GM04504 (cell line): ENCODE measurements at regions not wholly inside any gene's neighbourhood (a gene's known extent, or its start where the extent isn't known, plus 50 kb on each side); places are given as distances from the start of the nearest gene placed in this dataset.
"Not testable (repeated sequence)": the region's sequence is repeated elsewhere in the genome, so short reads cannot be mapped to it uniquely, and the experiment has no call there.

ENCODE experiments used
- DNase-seq: peaks from one replicate; pipeline ENCODE4 v3.0.0-alpha.2; 2012; ENCODE audit warnings: low read depth

DNA sequence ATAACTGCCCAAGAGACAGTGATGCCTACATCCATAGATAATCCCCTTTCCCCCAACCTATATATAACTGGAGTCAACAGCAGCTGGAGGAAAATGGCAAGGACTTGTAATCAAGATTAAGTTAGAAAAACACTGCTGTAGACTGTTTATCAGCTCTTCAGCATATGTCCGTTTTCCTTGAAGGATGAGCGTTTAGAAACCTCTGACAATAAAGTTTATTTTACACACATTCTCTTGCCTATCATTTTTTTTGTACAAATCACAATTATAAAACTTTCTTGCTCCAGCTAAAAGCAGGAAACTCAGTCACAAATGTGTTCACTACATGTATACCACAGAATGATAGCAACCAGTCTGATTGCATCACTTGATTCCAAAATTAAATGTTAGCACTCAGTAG, 50.8 kb downstream of the PPIAL4G start:
- not testable (repeated sequence) for DNase-seq

DNA sequence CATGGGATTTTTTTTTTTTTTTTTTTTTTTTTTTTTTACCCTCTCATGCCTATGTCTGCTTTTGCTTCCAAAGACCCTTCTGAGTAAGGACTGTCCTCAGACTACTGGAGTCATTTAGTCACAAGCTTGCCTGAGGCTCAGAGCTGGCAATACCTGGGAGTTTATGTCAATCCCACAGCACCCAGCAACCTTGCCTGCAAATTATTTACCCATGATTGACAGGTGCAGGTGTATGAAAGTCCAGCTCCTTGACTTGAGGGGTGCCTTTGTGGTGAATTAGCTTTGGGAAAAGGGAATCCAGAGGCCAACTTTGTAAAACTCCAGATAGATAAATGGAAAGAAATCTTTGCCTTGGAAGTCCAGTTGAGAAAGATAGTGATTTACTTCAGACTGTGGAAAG, 53.2 kb downstream of the PPIAL4G start:
- not testable (repeated sequence) for DNase-seq

DNA sequence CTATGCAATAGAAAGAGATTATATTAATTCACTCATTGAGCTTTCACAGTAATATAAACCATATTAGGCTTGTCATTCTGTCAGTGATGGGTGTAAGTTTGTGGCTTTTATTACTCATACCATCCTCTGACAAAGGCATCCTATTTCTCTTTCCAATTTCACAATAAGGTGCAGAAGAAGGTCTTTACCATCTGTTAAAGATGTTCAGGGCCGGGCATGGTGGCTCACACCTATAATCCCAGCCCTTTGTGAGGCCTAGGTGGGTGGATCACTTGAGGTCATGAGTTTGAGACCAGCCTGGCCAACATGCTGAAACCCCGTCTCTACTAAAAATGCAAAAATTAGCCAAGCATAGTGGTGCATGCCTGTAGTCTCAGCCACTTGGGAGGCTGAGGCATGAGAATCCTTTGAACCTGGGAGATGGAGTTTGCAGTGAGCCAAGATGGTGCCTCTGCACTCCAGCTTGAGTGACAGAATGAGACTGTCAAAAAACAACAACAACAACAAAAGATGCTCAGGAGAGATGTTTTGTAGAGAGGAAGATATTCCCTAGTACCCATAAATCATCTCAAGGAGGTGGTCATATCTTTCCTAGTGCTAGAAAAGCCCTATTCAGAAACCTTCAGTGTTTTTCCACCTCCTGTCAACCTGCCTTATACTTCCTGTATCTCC, 56.0 kb downstream of the PPIAL4G start:
- not testable (repeated sequence) for DNase-seq

DNA sequence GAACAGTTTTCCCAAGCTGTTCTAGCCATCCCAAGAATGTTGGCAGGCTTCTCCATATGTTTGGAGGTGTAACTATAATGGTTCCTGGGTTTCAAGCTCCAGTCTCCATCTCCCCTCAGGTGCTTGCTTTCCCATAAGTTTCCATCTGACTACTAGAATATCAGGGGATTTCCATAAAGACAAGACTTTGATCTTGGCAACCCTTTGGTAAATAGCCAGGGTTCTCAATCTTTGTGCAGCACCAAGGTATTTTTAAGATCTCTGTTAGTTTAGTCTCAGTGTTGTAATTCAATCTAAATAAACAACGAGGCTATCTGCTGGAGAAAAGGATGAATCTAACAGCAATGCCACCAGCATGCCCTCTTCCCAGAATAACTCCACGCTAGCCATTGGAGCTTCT, 56.7 kb downstream of the PPIAL4G start:
- not testable (repeated sequence) for DNase-seq

DNA sequence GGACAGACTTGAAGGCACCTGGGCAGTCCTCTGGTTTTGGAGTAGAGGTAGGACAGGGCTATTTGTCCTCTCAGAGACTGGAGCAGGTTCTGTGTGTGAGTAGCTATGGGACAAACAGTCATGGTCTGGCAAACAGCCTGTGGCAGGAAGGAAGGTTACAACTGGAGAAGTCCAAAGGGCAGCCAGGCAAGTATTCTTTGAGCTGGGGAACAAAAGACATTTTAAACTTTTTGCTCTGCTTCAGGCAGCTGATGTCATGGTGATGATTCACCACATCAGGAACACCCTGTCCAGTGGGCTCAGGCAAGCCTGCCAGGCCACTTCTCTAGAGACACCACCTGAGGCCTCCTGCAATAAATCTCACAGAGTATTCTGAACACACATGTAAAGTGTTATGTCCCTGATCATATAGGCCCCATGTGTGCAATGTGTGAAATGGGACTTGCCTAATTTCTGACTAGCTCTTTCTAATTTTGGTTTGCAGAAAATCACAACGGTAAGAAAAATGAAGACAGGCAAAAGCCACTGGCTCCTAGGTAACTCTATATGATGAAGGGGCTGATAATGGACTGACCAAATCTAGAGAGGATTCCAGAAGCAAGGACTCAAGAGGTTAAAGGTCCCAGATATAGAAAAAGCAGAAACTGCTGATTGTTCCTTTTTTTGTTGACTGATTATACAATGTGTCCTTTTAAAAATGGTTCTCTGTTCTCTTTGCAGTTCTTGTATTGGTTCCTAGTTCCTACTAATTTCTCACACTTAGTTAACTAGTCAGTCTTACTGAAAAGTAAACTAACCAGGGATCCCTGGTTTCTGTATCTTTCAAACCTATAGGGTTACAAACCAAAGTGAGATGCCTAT, 58.7 kb downstream of the PPIAL4G start:
- not testable (repeated sequence) for DNase-seq

DNA sequence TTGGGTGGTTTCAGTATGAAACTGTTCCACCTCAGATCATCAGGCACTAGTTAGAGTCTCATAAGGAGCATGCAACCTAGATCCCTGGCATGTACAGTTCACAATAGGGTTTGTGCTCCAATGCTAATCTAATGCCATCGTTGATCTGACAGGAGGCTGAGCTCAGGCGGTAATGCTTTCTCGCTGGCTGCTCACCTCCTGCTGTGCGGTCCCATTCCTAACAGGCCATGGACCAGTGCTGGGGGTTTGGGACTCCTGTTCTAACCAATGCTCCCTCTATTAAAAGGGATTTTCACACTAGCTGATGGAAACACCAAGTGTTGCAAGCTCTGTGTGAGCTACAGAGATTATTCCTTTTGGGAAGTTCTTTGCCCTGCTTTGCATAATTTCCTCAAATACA, 60.2 kb downstream of the PPIAL4G start:
- DNase-seq, result not testable (repeated sequence)

DNA sequence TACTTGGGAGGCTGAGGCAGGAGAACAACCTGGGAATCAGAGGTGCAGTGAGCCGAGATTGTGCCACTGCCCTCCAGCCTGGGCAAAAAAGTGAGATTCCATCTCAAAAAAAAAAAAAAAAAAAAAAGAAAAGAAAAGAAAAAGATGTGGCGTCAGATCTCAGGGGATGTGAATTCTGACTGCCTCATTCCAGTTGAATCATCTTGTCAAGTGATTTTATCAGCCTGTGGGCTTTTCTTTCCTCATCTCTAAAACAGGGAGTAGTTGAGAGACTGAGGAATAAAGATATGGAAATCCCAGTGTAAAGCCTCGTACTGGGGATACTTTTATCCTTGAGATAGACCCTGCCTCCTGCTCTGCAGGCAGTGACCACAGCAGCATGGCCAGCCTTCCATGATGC, 65.9 kb downstream of the PPIAL4G start:
- DNase-seq, result not testable (repeated sequence)

DNA sequence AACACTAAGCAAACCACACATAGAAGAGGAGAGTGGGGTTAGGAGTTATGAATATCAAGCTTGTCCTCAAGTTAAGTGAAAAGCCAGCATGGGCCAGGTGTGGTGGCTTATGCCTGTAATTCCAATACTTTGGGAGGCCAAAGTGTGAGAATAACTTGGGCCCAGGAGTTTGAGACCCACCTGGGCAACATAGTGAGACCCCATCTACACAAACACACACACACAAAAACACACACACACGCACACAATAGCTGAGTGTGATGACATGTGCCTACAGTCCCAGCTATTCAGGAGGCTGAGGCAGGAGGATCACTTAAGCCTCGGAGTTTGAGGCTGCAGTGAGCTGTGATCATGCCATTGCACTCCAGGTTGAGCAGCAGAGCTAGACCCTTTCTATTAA, 69.7 kb downstream of the PPIAL4G start:
- DNase-seq, result not testable (repeated sequence)

DNA sequence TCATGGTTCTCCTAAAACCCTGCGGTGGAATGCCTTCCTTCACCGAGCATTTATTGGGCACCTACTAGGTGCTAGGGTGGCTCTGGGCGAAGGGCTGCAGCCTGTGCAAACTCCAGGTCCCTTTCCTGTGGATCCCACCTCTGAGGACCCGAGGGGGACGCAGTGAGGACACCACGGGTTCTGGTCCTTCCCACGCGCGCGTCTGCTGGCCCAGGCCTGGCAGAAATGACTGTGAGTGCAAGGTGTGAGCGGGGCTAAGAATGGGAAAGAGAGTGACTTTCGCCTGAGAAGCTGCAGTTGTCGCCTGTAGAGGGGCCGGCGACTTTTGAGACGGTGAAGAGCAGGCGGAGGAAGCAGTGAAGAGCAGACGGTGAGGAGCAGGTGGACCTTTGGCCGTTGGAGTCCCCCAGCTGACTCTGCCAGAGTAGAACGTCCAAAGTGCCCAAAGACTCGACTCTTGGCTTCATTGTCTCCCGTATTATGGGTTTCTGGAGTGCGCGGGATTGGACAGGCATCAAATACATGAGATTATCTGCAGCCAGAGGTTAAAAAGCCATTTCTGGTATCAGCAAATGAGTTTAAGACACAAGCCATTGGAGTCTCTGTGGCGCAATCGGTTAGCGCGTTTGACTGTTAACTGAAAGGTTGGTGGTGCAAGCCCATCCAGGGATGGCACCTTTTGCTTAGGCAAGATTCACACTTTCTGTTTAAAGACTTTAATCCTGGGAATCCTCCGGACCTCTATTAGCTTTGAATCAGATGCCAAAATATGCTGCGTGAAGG, 78.1 kb downstream of the PPIAL4G start:
- not testable (repeated sequence) for DNase-seq

DNA sequence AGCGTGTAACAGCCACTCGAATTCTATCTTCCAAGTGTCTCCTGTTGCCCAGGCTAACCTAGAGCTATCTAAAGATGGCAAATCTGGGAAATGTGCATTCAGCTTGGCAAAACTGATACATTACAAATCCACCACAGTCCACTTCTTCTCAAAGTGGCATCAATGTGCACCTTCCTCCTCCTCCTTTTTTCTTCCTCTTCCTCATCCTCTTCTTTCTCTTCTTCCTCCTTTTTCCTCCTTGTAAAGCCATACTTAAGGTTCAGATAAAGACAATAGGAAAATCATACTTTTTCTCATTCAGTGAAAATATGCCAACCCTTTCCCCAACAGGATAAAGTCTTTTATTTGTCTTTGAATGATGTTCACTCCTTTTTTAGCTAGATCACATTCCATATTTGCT, 79.2 kb downstream of the PPIAL4G start:
- not testable (repeated sequence) for DNase-seq

DNA sequence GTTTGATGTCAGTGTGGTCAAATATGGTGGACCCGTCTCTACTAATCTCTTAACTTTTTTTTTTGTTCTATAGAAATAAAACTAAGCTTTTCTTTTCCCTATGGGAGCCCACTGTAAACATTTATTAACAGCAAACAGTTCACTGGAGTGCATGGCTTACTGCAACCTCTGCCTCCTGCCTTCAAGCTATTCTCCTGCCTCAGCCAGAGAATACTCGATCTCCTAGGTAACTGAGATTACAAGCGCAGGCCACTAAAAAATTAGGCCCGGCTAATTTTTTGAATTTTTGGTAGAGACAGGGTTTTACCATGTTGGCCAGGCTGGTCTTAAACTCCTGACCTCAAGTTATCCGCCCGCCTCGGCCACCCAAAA, 80.0 kb downstream of the PPIAL4G start:
- DNase-seq, result not testable (repeated sequence)

DNA sequence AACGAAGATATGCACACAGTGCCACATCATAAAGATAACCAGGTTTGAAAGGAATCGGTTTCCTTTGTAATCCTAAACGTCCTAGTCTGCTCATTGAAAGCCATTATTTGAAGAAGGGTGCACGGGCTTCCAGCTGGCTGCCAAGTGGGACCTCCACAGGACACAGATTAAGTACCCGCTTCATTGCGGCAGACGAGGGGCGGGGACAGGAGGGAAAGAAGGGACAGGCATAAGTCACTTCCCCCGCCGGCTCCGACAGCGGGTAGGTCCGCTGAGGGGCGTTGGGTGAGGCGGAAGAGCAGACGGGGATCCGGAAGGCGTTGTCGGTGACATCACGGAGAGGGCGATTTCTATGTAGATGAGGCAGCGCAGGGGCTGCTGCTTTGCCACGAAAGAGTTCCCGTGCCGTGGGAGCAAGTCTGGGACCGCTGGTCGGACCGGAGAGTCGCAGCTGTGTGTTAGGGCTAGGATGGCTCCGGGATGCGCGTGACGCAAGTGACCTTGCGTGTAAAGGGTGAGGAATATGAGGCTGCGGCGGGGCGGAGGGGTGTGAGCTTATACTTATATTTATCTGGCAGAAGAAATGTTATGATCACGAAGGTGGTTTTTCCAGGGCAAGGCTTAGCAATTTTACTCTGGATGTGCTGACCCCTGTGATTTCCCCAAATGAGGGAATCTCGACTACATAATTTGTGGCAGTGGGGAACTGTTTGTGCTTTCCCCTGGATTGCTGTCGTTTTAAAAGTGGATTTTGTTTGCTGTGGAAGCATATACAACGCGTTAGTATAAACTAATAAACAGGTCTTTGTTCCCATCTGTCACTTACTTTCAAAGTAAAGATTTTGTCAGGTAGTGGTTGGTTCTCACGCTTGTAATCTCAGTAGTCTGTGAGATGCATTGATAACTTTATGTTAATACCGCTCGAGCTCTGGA, 80.7 kb downstream of the PPIAL4G start:
- not testable (repeated sequence) for DNase-seq

DNA sequence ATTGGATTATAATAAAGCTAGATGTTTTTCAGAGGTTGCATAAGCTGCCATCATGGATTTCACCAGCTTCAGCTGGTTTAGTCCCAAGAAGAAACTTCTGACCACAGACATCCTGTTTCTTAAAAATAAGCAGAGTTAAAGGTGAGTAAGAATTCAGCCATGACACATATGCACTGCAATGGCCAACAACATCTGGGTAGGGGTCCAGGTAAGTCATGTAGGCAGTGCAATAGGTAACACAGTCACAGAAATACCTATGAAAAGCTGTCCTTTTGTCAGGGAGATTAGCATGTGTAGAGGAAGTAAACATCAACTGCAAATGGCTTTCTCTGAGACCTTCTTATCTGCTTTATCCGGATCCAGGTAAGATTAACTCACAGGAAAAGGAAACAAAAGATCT, 85.6 kb downstream of the PPIAL4G start:
- not testable (repeated sequence) for DNase-seq

DNA sequence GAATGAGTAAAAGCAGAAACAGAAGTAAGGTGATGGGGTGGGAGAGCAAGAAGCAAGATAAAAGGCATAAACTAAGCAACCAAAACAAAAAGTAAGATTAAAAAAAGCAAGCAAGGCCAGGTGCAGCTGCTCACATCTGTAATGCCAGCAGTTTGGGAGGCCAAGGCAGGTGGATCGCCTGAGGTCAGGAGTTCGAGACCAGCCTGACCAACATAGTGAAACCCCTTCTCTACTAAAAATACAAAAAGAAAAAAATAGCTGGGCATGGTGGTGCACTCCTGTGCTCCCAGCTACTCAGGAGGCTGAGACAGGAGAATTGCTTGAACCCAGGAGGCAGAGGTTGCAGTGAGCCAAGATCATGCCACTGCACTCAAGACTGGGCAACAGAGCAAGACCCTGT, 90.6 kb downstream of the PPIAL4G start:
- not testable (repeated sequence) for DNase-seq

DNA sequence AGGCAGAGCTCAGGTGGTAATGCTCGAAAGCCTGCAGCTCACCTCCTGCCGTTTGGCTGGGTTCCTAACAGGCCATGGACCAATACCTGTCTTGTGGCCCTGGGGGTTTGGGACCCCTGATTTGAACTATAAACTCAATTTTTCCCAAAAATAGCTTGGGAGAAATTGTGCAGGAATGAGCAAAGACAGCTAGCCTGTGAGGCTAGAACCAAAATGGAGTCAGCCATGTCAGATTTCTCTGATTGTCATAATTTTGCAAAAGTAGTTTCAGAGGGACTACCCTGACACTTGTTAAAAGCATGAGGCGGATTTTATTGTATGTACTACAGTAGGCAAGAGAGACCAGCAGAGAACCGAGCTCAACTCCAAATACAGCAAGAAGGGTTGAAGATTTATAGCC, 91.8 kb downstream of the PPIAL4G start:
- not testable (repeated sequence) for DNase-seq

DNA sequence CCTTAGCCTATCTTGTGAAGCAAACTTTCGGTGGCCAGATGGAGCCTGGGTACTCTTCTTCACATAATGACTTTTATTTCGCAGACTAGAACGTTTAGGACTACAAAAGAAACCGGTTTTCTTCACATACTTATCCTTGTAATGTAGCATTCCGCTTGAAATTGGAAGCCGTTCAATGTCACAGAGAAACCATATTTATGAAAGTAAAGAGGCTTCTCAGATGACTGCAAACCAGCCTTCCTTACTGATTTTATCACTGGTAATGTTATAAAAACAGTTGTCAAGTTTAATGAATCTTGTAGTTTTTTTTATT, 94.1 kb downstream of the PPIAL4G start:
- DNase-seq, result no peak

DNA sequence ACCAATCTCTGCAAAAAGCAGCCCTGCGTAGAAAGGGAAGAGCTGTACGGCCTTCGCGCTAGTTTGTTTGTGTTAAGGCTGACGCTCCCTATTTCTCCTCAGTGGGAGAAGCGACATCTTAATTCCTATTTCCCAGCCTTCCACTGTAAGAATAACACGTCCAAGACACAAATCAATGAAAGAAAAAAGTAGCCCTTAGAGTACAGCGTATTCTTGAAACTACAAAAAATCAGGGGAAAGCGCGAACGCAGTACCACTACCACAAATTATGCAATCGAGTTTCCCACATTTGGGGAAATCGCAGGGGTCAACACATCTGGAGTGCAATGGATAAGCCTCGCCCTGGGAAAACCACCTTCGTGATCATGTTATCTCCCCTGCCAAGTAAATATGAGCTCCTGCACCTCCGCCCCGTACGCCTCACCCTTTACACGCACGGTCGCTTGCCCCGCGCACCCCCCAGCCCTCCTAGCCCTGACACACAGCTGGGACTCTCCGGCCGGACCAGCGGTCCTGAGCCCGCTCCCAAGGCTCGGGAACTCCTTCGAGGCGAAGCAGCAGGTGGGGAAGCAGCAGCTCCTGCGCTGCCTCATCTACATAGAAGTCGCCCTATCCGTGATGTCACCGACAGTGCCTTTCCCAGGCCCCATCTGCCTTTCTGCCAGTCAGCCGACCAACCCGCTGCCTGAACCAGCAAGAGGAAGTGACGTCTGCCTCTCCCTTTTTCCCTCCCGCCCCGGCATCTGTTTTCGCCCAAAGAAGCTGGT, 94.7 kb downstream of the PPIAL4G start:
- DNase-seq, result peak; percentile 34

DNA sequence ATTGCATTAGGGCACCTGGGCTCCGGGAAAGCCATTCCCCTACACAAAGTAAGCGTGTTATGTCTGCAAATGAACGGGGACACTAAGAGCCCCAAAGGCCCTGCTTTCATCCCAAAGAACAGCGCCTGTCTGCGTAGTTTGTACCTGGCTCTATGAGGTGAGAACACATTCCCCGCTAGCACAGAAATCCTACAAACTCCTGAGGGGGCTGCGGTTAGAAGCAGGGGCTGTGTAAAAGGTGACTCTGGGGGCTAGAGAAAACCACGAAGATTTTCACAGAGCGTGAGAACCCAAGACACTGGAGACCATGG, 95.2 kb downstream of the PPIAL4G start:
- DNase-seq, result not testable (repeated sequence)

DNA sequence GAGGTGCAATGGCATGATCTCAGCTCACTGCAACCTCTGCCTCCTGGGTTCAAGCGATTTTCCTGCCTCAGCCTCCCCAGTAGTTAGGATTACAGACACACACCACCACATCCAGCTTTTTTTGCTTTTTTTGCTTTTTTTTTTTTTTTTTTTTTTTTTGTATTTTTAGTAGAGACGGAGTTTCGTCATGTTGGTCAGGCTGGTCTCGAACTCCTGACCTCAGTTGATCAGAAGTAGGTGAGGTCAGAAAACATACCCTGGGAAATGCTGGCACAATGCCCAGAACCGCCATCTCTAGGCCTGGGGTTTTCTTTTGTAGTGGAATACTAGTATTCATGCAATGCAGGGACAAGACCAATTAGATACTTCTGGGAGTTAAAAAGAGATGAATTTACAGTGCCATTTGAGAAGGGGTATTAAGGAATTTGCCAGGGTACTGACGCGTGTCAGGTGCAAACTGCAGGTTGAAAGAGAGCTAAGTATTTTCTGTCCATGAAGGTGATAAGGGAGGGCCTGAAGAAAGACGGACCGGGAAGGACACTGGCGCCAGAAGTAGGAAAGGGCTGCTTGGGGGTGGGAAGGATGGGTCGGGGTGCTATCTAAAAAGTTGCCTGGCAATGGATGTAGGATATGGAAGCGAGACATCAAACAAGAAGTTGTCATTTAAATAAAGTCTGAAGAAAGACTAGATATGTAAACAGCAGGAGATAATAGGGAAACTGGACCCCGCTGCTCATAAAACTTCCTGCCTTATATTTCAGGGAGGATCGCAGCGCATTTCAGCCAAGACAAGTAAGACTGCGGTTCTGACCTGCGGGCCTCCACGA, 95.8 kb downstream of the PPIAL4G start:
- DNase-seq, result not testable (repeated sequence)

DNA sequence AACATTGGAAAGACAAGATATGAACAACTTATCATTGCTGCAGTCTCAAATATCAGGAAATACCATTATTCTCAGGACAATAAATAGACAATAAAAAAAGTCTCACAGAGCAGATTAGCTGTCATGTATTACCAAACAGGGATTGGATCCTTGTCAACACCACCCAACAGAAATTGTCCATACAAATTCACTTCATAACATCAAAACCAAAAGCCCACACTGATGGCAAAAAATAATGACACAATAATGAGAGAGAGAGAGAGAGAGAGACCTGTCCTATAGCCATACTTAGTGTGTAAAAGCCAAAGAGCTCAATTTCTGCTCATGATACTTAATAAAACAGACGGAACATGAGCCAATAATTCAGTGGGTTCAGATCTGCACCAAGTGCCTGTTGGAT, 96.5 kb downstream of the PPIAL4G start:
- no peak for DNase-seq
